ENCODE measurements at regions not wholly inside any gene's neighbourhood (a gene's known extent, or its start where the extent isn't known, plus 50 kb on each side); places are given as distances from the start of the nearest gene placed in this dataset.
"Not testable (repeated sequence)": the region's sequence is repeated elsewhere in the genome, so short reads cannot be mapped to it uniquely, and the experiment has no call there.

DNA sequence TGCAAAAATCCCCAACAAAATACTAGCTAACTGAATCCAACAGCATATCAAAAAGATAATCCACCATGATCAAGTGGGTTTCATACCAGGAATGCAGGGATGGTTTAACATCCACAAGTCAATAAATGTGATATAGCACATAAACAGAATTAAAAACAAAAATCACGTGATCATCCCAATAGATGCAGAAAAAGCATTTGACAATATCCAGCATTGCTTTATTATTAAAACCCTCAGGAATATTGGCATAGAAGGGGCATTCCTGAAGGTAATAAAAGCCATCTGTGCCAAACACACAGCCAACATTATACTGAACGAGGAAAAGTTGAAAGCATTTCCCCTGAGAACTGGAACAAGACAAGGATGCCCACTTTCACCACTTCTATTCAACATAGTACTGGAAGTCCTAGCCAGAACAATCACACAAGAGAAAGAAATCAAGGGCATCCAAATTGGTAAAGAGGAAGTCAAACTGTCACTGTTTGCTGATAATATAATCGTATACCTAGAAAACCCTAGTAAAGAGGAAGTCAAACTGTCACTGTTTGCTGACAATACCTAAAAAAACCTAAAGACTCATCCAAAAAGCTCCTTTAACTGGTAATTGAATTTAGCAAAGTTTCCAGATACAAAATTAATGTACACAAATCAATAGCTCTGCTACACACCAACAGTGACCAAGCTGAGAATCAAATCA, 109.8 kb downstream of the RNASET2 start:
- in situ Hi-C loops (cut with MboI; ENCODE audit: low sequenced_read_pairs), result not testable (repeated sequence)

- in situ Hi-C loops (cut with MboI; ENCODE audit: low sequenced_read_pairs), result no loop called here
Observed at GRCh38 chr6:166842607-166843006, 113.7 kb downstream of the RNASET2 start.

DNA sequence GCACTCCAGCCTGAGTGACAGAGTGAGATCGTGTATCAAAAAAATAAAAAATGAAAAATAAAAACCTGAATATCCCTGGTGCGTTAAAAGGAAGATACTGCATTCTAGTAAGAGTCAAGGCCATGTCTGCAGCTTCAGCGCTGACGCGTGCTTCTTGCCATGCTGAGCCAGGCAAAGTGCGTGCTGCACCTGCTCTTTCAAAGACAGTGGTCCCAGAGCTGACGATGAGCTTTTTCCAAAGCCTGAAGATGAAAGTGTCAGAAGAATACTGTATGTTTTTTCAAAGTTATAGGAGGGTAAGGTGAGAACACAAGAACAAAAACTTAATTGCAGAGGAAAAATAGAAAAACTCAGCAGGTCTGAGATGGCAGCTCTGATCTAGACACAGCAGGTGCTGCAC, 115.1 kb downstream of the RNASET2 start:
- in situ Hi-C loops (cut with MboI; ENCODE audit: low sequenced_read_pairs), result no loop called here

DNA sequence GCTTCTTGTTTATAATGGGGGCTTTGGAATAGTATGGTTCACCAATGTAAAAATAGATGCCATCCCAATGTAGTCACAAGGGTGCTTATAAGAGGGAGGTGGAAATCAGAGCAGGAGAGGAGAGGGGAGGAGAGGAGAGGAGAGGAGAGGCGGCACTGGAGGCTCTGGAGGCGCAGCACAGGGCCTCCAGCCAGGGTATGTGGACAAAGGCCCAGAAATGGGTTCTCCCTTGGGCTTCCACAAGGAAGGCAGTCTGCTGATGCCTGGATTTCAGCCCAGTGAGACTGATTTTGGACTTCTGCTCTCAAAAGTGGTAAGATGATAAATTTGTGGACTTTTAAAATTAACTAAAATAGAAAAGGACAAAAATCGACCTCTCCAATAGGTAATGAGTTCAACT, 116.8 kb downstream of the RNASET2 start:
- in situ Hi-C loops (cut with MboI; ENCODE audit: low sequenced_read_pairs), result no loop called here

- in situ Hi-C loops (cut with MboI; ENCODE audit: low sequenced_read_pairs), result no loop called here
Observed at GRCh38 chr6:166838987-166839386, 117.4 kb downstream of the RNASET2 start.

GRCh38 chr6:166836785-166837718, 119.3 kb downstream of the RNASET2 start:
- in situ Hi-C loops (cut with MboI; ENCODE audit: low sequenced_read_pairs), result no loop called here

GRCh38 chr6:166834049-166834448, 122.3 kb downstream of the RNASET2 start:
- in situ Hi-C loops (cut with MboI; ENCODE audit: low sequenced_read_pairs), result no loop called here

GRCh38 chr6:166830891-166831363, 125.4 kb downstream of the RNASET2 start:
- in situ Hi-C loops (cut with MboI; ENCODE audit: low sequenced_read_pairs), result no loop called here

- in situ Hi-C loops (cut with MboI; ENCODE audit: low sequenced_read_pairs), result no loop called here
Observed at GRCh38 chr6:166830185-166830890, 126.0 kb downstream of the RNASET2 start.

DNA sequence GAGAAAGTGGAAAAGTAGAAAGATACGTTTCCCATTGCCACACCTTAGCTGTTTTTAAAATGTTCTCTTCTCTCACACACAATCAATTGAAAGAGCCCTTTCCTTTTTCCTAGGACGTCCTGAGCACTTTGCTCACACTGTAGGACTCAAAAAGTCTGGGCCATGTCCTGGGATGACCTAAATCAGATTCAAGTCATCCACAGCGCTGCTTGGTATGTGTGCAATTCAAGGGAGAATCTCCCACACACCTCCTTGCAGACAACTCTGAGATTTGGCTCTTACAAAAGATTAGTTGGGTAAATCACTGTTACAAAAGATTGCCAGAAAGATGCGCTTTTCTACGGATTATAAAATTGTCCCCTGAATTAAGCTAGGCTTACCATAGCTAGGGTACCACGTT, 130.1 kb downstream of the RNASET2 start:
- in situ Hi-C loops (cut with MboI; ENCODE audit: low sequenced_read_pairs), result no loop called here

- in situ Hi-C loops (cut with MboI; ENCODE audit: low sequenced_read_pairs), result no loop called here
Observed at GRCh38 chr6:166825553-166826145, 130.7 kb downstream of the RNASET2 start.

GRCh38 chr6:166824880-166825250, 131.5 kb downstream of the RNASET2 start:
- in situ Hi-C loops (cut with MboI; ENCODE audit: low sequenced_read_pairs), result no loop called here

DNA sequence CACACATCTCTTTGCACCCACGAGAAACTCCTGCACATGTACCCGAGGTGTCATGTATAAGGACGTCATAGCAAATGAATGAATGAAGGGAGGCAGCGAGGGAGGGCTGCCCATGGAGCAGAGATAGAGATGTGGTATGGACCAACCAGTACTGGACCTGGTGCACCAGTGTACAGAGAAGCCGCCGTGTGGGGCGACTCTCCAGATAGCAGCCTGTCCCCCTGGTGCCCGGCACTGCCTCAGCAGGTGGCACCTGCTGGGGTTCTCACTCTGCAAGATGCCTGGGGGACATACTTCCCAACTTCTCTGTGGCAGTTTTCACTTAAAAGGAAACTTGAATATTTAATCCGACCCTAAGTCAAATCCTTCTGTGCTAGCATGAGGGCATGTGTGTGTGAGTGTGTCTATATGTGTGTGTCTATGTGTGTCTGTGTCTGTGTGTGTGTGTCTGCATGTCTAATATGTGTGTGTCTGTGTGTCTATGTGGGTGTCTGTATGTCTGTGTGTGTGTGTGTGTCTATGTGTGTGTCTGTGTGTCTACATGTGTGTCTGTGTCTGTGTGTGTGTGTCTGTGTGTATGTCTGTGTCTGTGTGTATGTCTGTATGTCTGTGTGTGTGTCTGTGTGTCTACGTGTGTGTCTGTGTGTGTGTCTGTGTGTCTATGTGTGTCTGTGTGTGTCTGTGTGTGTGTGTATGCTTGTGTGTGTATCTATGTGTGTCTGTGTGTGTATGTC, 132.0 kb downstream of the RNASET2 start:
- in situ Hi-C loops (cut with MboI; ENCODE audit: low sequenced_read_pairs), result no loop called here

DNA sequence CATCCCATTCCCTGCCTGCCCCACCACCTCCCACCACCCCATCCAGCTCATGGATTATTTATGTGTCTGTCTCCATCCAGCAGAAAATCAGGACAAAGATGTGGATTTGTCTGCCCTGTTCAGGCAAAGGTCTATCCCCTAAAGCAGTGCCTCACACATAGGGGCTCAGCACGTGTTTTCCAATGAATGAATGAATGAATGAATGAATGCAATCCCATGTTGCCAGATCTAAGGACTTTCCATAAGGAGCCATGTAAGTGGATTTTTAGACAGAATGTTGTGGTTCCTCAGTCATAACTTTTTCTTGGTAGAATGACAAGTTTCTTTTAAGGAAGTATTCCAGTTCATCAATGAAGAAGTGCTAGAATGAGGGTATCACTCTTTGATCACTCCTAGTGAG, 133.7 kb downstream of the RNASET2 start:
- in situ Hi-C loops (cut with MboI; ENCODE audit: low sequenced_read_pairs), result no loop called here

GRCh38 chr6:166820483-166820882, 135.9 kb downstream of the RNASET2 start:
- in situ Hi-C loops (cut with MboI; ENCODE audit: low sequenced_read_pairs), result no loop called here

- in situ Hi-C loops (cut with MboI; ENCODE audit: low sequenced_read_pairs), result no loop called here
Observed at GRCh38 chr6:166820070-166820469, 136.3 kb downstream of the RNASET2 start.

GRCh38 chr6:166815629-166816028, 140.7 kb downstream of the RNASET2 start:
- in situ Hi-C loops (cut with MboI; ENCODE audit: low sequenced_read_pairs), result no loop called here

- in situ Hi-C loops (cut with MboI; ENCODE audit: low sequenced_read_pairs), result no loop called here
Observed at GRCh38 chr6:166814390-166814789, 142.0 kb downstream of the RNASET2 start.

- in situ Hi-C loops (cut with MboI; ENCODE audit: low sequenced_read_pairs), result no loop called here
Observed at GRCh38 chr6:166813461-166813860, 142.9 kb downstream of the RNASET2 start.

GRCh38 chr6:166810864-166811263, 145.5 kb downstream of the RNASET2 start:
- in situ Hi-C loops (cut with MboI; ENCODE audit: low sequenced_read_pairs), result no loop called here

Data from HL-60/S4 (cell line).